RWPE2 (cell line): ENCODE measurements at regions not wholly inside any gene's neighbourhood (a gene's known extent, or its start where the extent isn't known, plus 50 kb on each side); places are given as distances from the start of the nearest gene placed in this dataset.
"Not testable (repeated sequence)": the region's sequence is repeated elsewhere in the genome, so short reads cannot be mapped to it uniquely, and the experiment has no call there.

Experiments
- ATAC-seq: fragments of 200-7000 bp; cut with Tn5 transposase; 3 replicates; pipeline ENCODE4 v1.9.1; 2021; ENCODE audit warnings: low read depth
- DNase-seq: peaks from one replicate; pipeline ENCODE4 v3.0.0-alpha.2; 2020; ENCODE audit warnings: low spot score
- H3K27ac ChIP-seq: fragments of 450-650 bp; 2 replicates; pipeline ENCODE4 v1.5.1; 2017; ENCODE audit warnings: mild to moderate bottlenecking; ENCODE audit not compliant: poor library complexity, severe bottlenecking
- H3K27me3 ChIP-seq: fragments of 250-450 bp; sonication (Bioruptor Pico); 2 replicates; pipeline ENCODE4 v1.5.1; 2021; ENCODE audit warnings: mild to moderate bottlenecking, moderate library complexity; ENCODE audit not compliant: insufficient read depth, poor library complexity, severe bottlenecking
- H3K36me3 ChIP-seq: fragments of 250-450 bp; sonication (Bioruptor Pico); 2 replicates; pipeline ENCODE4 v1.5.1; 2020; ENCODE audit warnings: low read depth, mild to moderate bottlenecking, moderate library complexity
- H3K4me1 ChIP-seq: fragments of 250-450 bp; sonication (Bioruptor Pico); 2 replicates; pipeline ENCODE4 v1.5.1; 2021; ENCODE audit warnings: mild to moderate bottlenecking, moderate library complexity; ENCODE audit not compliant: insufficient read depth, poor library complexity, severe bottlenecking
- H3K4me3 ChIP-seq: fragments of 250-450 bp; sonication (Bioruptor Pico); 2 replicates; pipeline ENCODE4 v1.5.1; 2021; ENCODE audit warnings: mild to moderate bottlenecking, moderate library complexity; ENCODE audit not compliant: severe bottlenecking
- H3K9me3 ChIP-seq: fragments of 250-450 bp; sonication (Bioruptor Pico); 2 replicates; pipeline ENCODE4 v1.5.1; 2021; ENCODE audit warnings: mild to moderate bottlenecking, moderate library complexity; ENCODE audit not compliant: severe bottlenecking
- CTCF ChIP-seq: fragments of 450-650 bp; IDR thresholded peaks from one replicate; pipeline ENCODE4 v1.5.1; 2017; ENCODE audit warnings: mild to moderate bottlenecking, moderate library complexity; ENCODE audit not compliant: poor library complexity, severe bottlenecking

- H3K4me1 ChIP-seq, result peaks cover 4% of the 10 kb centered on the region
- DNase-seq (no peak), ATAC-seq (no peak)
- H3K9me3 ChIP-seq, result no peaks in the 10 kb centered on the region
- H3K4me3 ChIP-seq, result no peak overlapping the region
- H3K36me3 ChIP-seq, result no peaks in the 10 kb centered on the region
- H3K27me3 ChIP-seq, result no peaks in the 10 kb centered on the region
- no peak for TF ChIP-seq CTCF
- no peak overlapping the region for H3K27ac ChIP-seq
Observed at GRCh38 chr1:177877086-177877485, 92.8 kb downstream of the SEC16B start.

GRCh38 chr1:177873238-177873637 is 96.6 kb downstream of the SEC16B start:
- Histone ChIP-seq H3K4me3 (no peak overlapping the region), H3K27ac (no peak overlapping the region), H3K27me3 (no peaks in the 10 kb centered on the region), H3K9me3 (no peaks in the 10 kb centered on the region), H3K36me3 (no peaks in the 10 kb centered on the region), H3K4me1 (peaks cover 4% of the 10 kb centered on the region)
- ATAC-seq, result peak; percentile 94
- TF ChIP-seq CTCF, result no peak
- DNase-seq, result no peak

GRCh38 chr1:177872308-177872900 is 97.5 kb downstream of the SEC16B start:
- no peak overlapping the region for H3K4me3 ChIP-seq
- DNase-seq, result no peak
- H3K27ac ChIP-seq, result no peak overlapping the region
- no peak for TF ChIP-seq CTCF
- H3K9me3 ChIP-seq, result no peaks in the 10 kb centered on the region
- peaks cover 4% of the 10 kb centered on the region for H3K4me1 ChIP-seq
- no peak for ATAC-seq
- no peaks in the 10 kb centered on the region for H3K36me3 ChIP-seq
- H3K27me3 ChIP-seq, result no peaks in the 10 kb centered on the region

- no peak overlapping the region for H3K4me3 ChIP-seq
- H3K27me3 ChIP-seq, result no peaks in the 10 kb centered on the region
- peaks cover 4% of the 10 kb centered on the region for H3K4me1 ChIP-seq
- DNase-seq (no peak), ATAC-seq (no peak)
- H3K27ac ChIP-seq, result no peak overlapping the region
- no peaks in the 10 kb centered on the region for H3K9me3 ChIP-seq
- no peaks in the 10 kb centered on the region for H3K36me3 ChIP-seq
- TF ChIP-seq CTCF, result no peak
Observed at GRCh38 chr1:177871613-177872307, 98.1 kb downstream of the SEC16B start.

GRCh38 chr1:177869586-177869985 is 100.3 kb downstream of the SEC16B start:
- Histone ChIP-seq H3K4me3 (no peak overlapping the region), H3K4me1 (peaks cover 4% of the 10 kb centered on the region), H3K9me3 (no peaks in the 10 kb centered on the region), H3K27ac (no peak overlapping the region), H3K36me3 (no peaks in the 10 kb centered on the region), H3K27me3 (no peaks in the 10 kb centered on the region)
- DNase-seq (no peak), ATAC-seq (no peak)
- no peak for TF ChIP-seq CTCF

GRCh38 chr1:177869011-177869410 is 100.8 kb downstream of the SEC16B start:
- ATAC-seq, H3K36me3 ChIP-seq, DNase-seq, H3K27ac ChIP-seq, H3K27me3 ChIP-seq, H3K9me3 ChIP-seq, H3K4me1 ChIP-seq, H3K4me3 ChIP-seq: not testable (repeated sequence)
